Neuronal stem cell (in vitro differentiated cells): ENCODE measurements at regions not wholly inside any gene's neighbourhood (a gene's known extent, or its start where the extent isn't known, plus 50 kb on each side); places are given as distances from the start of the nearest gene placed in this dataset.
"Not testable (repeated sequence)": the region's sequence is repeated elsewhere in the genome, so short reads cannot be mapped to it uniquely, and the experiment has no call there.

Experiments used
- DNase-seq: peaks from one replicate; pipeline ENCODE4 v3.0.0-alpha.2; 2013; ENCODE audit warnings: low spot score
- H2AFZ ChIP-seq: one replicate; pipeline ENCODE4 v1.6.1; 2013; ENCODE audit warnings: mild to moderate bottlenecking, low read length, inconsistent platforms
- H2AK5ac ChIP-seq: 2 replicates; pipeline ENCODE4 v1.6.1; 2013; ENCODE audit warnings: low read depth, mild to moderate bottlenecking, inconsistent platforms, low read length, moderate library complexity, mixed read lengths
- H2BK120ac ChIP-seq: 2 replicates; pipeline ENCODE4 v1.6.1; 2013; ENCODE audit warnings: low read depth, mild to moderate bottlenecking, inconsistent platforms, low read length, moderate library complexity, mixed read lengths
- H2BK12ac ChIP-seq: one replicate; pipeline ENCODE4 v1.6.1; 2013; ENCODE audit warnings: low read length, inconsistent platforms
- H2BK15ac ChIP-seq: 2 replicates; pipeline ENCODE4 v1.6.1; 2013; ENCODE audit warnings: mild to moderate bottlenecking, low read length, inconsistent platforms, mixed read lengths
- H2BK5ac ChIP-seq: one replicate; pipeline ENCODE4 v1.6.1; 2013; ENCODE audit warnings: inconsistent platforms, mild to moderate bottlenecking, low read length, moderate library complexity
- H3K14ac ChIP-seq: one replicate; pipeline ENCODE4 v1.6.1; 2013; ENCODE audit warnings: low read length, inconsistent platforms
- H3K18ac ChIP-seq: 2 replicates; pipeline ENCODE4 v1.6.1; 2013; ENCODE audit warnings: low read length, inconsistent platforms
- H3K23ac ChIP-seq: 2 replicates; pipeline ENCODE4 v1.6.1; 2013; ENCODE audit warnings: low read depth, mild to moderate bottlenecking, mixed read lengths, low read length, inconsistent platforms; ENCODE audit not compliant: poor library complexity
- H3K27ac ChIP-seq: replicated peaks from 3 replicates; pipeline ENCODE4 v1.5.1; 2013; ENCODE audit warnings: low read length, inconsistent platforms
- H3K27me3 ChIP-seq, 3 experiments: 2 replicates each; pipeline ENCODE4 v1.6.1; 2013; ENCODE audit warnings: low read length in 3 of 3, mild to moderate bottlenecking in 2 of 3, inconsistent platforms in 1 of 3, low read depth in 1 of 3, mixed read lengths in 1 of 3, moderate library complexity in 1 of 3; ENCODE audit not compliant: control insufficient read depth in 3 of 3, insufficient read depth in 3 of 3
- H3K36me3 ChIP-seq, 2 donors: replicated peaks in 1 of 2; 2 replicates each; pipeline ENCODE4 v1.6.1; 2013; ENCODE audit warnings: low read length in 2 of 2; ENCODE audit not compliant: control insufficient read depth in 2 of 2, insufficient read depth in 2 of 2
- H3K4ac ChIP-seq: 2 replicates; pipeline ENCODE4 v1.6.1; 2013; ENCODE audit warnings: inconsistent platforms, mild to moderate bottlenecking, low read length, moderate library complexity
- H3K4me1 ChIP-seq, 2 donors: 1 replicate in 1 of 2; 2 replicates in 1 of 2; pipeline ENCODE4 v1.6.1; 2013; ENCODE audit warnings: low read length in 2 of 2, low read depth in 1 of 2; ENCODE audit not compliant: control insufficient read depth in 2 of 2, insufficient read depth in 1 of 2
- H3K4me2 ChIP-seq: one replicate; pipeline ENCODE4 v1.6.1; 2013; ENCODE audit warnings: mild to moderate bottlenecking, low read length, inconsistent platforms; ENCODE audit not compliant: insufficient read depth, poor library complexity, severe bottlenecking
- H3K4me3 ChIP-seq, 2 donors: 2 replicates each; pipeline ENCODE4 v1.5.1; 2013; ENCODE audit warnings: low read length in 2 of 2, mild to moderate bottlenecking in 2 of 2, inconsistent platforms in 1 of 2, moderate library complexity in 1 of 2
- H3K79me1 ChIP-seq: one replicate; pipeline ENCODE4 v1.6.1; 2013; ENCODE audit warnings: low read depth, mild to moderate bottlenecking, inconsistent platforms, low read length, moderate library complexity
- H3K9ac ChIP-seq: one replicate; pipeline ENCODE4 v1.6.1; 2013; ENCODE audit warnings: mild to moderate bottlenecking, low read depth, low read length, inconsistent platforms; ENCODE audit not compliant: poor library complexity
- H3K9me3 ChIP-seq, 2 donors: replicated peaks in 1 of 2; 2 replicates each; pipeline versions ENCODE3 to v1.6.1; 2013; ENCODE audit warnings: low read length in 2 of 2, mild to moderate bottlenecking in 2 of 2, inconsistent platforms in 1 of 2, low read depth in 1 of 2, mixed read lengths in 1 of 2, moderate library complexity in 1 of 2; ENCODE audit not compliant: control insufficient read depth in 2 of 2, insufficient read depth in 1 of 2
- H4K8ac ChIP-seq: one replicate; pipeline ENCODE4 v1.6.1; 2013; ENCODE audit warnings: low read depth, mild to moderate bottlenecking, inconsistent platforms, low read length, moderate library complexity
- H4K91ac ChIP-seq: one replicate; pipeline ENCODE4 v1.6.1; 2013; ENCODE audit warnings: low read length, low read depth, mild to moderate bottlenecking, inconsistent platforms; ENCODE audit not compliant: poor library complexity
- WGBS, 2 donors: extraction: QIAGEN DNeasy Blood & Tissue Kit; methylation state at CpG; one replicate each; pipeline ENCODE4 v1.1.7; 2013; ENCODE audit warnings: missing lambda C conversion rate in 2 of 2, mixed read lengths in 1 of 2; ENCODE audit not compliant: insufficient read length in 2 of 2, insufficient replicate concordance in 1 of 2; ENCODE audit errors: extremely low coverage in 2 of 2; 5-methylcytosine and 5-hydroxymethylcytosine counted together

DNA sequence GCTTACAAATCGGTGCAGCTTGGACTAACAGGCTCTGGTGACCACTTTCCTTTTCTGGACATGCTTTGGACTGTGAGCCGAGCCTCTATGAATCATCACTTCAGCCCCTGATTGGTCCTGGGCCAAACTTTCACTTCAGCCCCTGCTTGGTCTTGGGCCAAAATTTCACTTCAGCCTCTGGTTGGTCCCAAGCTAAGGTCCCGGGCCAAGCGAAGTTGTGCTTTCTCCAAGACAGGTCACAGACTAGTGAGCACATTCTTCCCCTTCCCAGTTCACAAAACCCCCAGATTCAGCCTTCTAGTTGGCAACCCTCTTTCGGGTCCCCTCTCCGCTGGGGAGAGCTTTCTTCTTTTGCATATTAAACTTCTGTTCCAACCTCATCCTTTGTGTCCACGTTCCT is 171.0 kb upstream of the ZNG1E start:
- not testable (repeated sequence) for H2BK120ac ChIP-seq, H4K91ac ChIP-seq, H3K79me1 ChIP-seq, H3K27me3 ChIP-seq, H3K14ac ChIP-seq, H3K9me3 ChIP-seq, H3K4me1 ChIP-seq, H3K18ac ChIP-seq, H2BK15ac ChIP-seq, H2AFZ ChIP-seq, DNase-seq, H3K4ac ChIP-seq, H3K27ac ChIP-seq, H2BK12ac ChIP-seq, H4K8ac ChIP-seq, H3K9ac ChIP-seq, H3K23ac ChIP-seq, H2AK5ac ChIP-seq, H3K4me3 ChIP-seq, H3K4me2 ChIP-seq, H3K36me3 ChIP-seq, H2BK5ac ChIP-seq
- no CpG with 5 or more reads among the region's 7 CpGs for WGBS, 2 donors

- H3K9ac ChIP-seq, H3K4me1 ChIP-seq, H2BK15ac ChIP-seq, H3K14ac ChIP-seq, H2BK5ac ChIP-seq, H3K36me3 ChIP-seq, H3K27me3 ChIP-seq, H3K23ac ChIP-seq, H2BK12ac ChIP-seq, H2AK5ac ChIP-seq, H3K27ac ChIP-seq, H3K4me3 ChIP-seq, H2AFZ ChIP-seq, H3K79me1 ChIP-seq, H3K4me2 ChIP-seq, H3K9me3 ChIP-seq, H3K18ac ChIP-seq, H4K8ac ChIP-seq, H4K91ac ChIP-seq, DNase-seq, H3K4ac ChIP-seq, H2BK120ac ChIP-seq: not testable (repeated sequence)
- WGBS, 2 donors = no CpG with 5 or more reads among the region's 16 CpGs
Observed at GRCh38 chr9:65503696-65504095, 172.0 kb upstream of the ZNG1E start.

- not testable (repeated sequence) for H3K79me1 ChIP-seq, H4K8ac ChIP-seq, H3K4me3 ChIP-seq, H3K23ac ChIP-seq, DNase-seq, H3K9me3 ChIP-seq, H3K14ac ChIP-seq, H3K27ac ChIP-seq, H4K91ac ChIP-seq, H2BK120ac ChIP-seq, H3K27me3 ChIP-seq, H2BK5ac ChIP-seq, H3K4ac ChIP-seq, H2AFZ ChIP-seq, H3K4me1 ChIP-seq, H3K4me2 ChIP-seq, H3K18ac ChIP-seq, H2BK12ac ChIP-seq, H3K9ac ChIP-seq, H3K36me3 ChIP-seq, H2BK15ac ChIP-seq, H2AK5ac ChIP-seq
- WGBS, 2 donors = no CpG with 5 or more reads among the region's 13 CpGs
Observed at GRCh38 chr9:65482890-65483289, 192.8 kb upstream of the ZNG1E start.

- not testable (repeated sequence) for H3K4ac ChIP-seq, H3K18ac ChIP-seq
- no CpG with 5 or more reads among the region's 10 CpGs for WGBS, 2 donors
Observed at GRCh38 chr9:65481291-65481690, 194.4 kb upstream of the ZNG1E start.

More at GRCh38 chr9:65481291-65481690, 194.4 kb upstream of the ZNG1E start:
- H3K9ac ChIP-seq, H3K27me3 ChIP-seq, H4K8ac ChIP-seq, H3K4me1 ChIP-seq, H2AK5ac ChIP-seq, H3K27ac ChIP-seq, H3K36me3 ChIP-seq, H3K4me3 ChIP-seq, H4K91ac ChIP-seq, H3K9me3 ChIP-seq, H2BK12ac ChIP-seq, DNase-seq, H3K14ac ChIP-seq, H2BK120ac ChIP-seq, H2BK5ac ChIP-seq, H3K23ac ChIP-seq, H2BK15ac ChIP-seq, H3K4me2 ChIP-seq, H2AFZ ChIP-seq, H3K79me1 ChIP-seq: not testable (repeated sequence)
